ENCODE measurements at regions not wholly inside any gene's neighbourhood (a gene's known extent, or its start where the extent isn't known, plus 50 kb on each side); places are given as distances from the start of the nearest gene placed in this dataset.
"Not testable (repeated sequence)": the region's sequence is repeated elsewhere in the genome, so short reads cannot be mapped to it uniquely, and the experiment has no call there.

GRCh38 chr16:35788381-35788780 lies 2329.0 kb downstream of the TP53TG3F start:
- H3K9me3 ChIP-seq (ENCODE audit: control insufficient read depth, low read length): peaks cover 35% of the 10 kb centered on the region
- WGBS, 2 experiments: 81% methylated on average over 12 of the region's 12 CpGs
- no peaks in the 10 kb centered on the region for H3K27me3 ChIP-seq (ENCODE audit: control insufficient read depth, insufficient read depth, low read length, poor library complexity, severe bottlenecking)
- H3K4me1 ChIP-seq (ENCODE audit: control insufficient read depth, insufficient read depth, low read length): no peaks in the 10 kb centered on the region
- no peaks in the 10 kb centered on the region for H3K36me3 ChIP-seq (ENCODE audit: control insufficient read depth, insufficient read depth, low read length)
- H3K27ac ChIP-seq (ENCODE audit: insufficient read depth, low read depth, low read length, poor library complexity, severe bottlenecking): no peak overlapping the region
- no peak overlapping the region for H3K4me3 ChIP-seq (ENCODE audit: insufficient read depth, low read depth, low read length)

GRCh38 chr16:35792516-35793285 lies 2333.3 kb downstream of the TP53TG3F start:
- Histone ChIP-seq H3K9me3 (ENCODE audit: control insufficient read depth, low read length) (peaks cover 23% of the 10 kb centered on the region), H3K4me1 (ENCODE audit: control insufficient read depth, insufficient read depth, low read length) (no peaks in the 10 kb centered on the region), H3K4me3 (ENCODE audit: insufficient read depth, low read depth, low read length) (no peak overlapping the region), H3K36me3 (ENCODE audit: control insufficient read depth, insufficient read depth, low read length) (no peaks in the 10 kb centered on the region), H3K27me3 (ENCODE audit: control insufficient read depth, insufficient read depth, low read length, poor library complexity, severe bottlenecking) (no peaks in the 10 kb centered on the region), H3K27ac (ENCODE audit: insufficient read depth, low read depth, low read length, poor library complexity, severe bottlenecking) (no peak overlapping the region)
- 81 to 82% methylated on average over 25 of the region's 25 CpGs for WGBS, 2 experiments

- whole genome bisulfite sequencing, 2 experiments: 61 to 64% methylated on average over 3 of the region's 3 CpGs
- H3K4me1 ChIP-seq (ENCODE audit: control insufficient read depth, insufficient read depth, low read length): no peaks in the 10 kb centered on the region
- H3K4me3 ChIP-seq (ENCODE audit: insufficient read depth, low read depth, low read length): no peak overlapping the region
- peaks cover 25% of the 10 kb centered on the region for H3K9me3 ChIP-seq (ENCODE audit: control insufficient read depth, low read length)
- H3K27me3 ChIP-seq (ENCODE audit: control insufficient read depth, insufficient read depth, low read length, poor library complexity, severe bottlenecking): no peaks in the 10 kb centered on the region
- no peaks in the 10 kb centered on the region for H3K36me3 ChIP-seq (ENCODE audit: control insufficient read depth, insufficient read depth, low read length)
- H3K27ac ChIP-seq (ENCODE audit: insufficient read depth, low read depth, low read length, poor library complexity, severe bottlenecking): no peak overlapping the region
Observed at GRCh38 chr16:35793601-35794000, 2334.2 kb downstream of the TP53TG3F start.

- no peaks in the 10 kb centered on the region for H3K4me1 ChIP-seq (ENCODE audit: control insufficient read depth, insufficient read depth, low read length)
- H3K27me3 ChIP-seq (ENCODE audit: control insufficient read depth, insufficient read depth, low read length, poor library complexity, severe bottlenecking): no peaks in the 10 kb centered on the region
- H3K36me3 ChIP-seq (ENCODE audit: control insufficient read depth, insufficient read depth, low read length): no peaks in the 10 kb centered on the region
- no peak overlapping the region for H3K27ac ChIP-seq (ENCODE audit: insufficient read depth, low read depth, low read length, poor library complexity, severe bottlenecking)
- WGBS, 2 experiments: 56 to 60% methylated on average over 6 of the region's 6 CpGs
- H3K4me3 ChIP-seq (ENCODE audit: insufficient read depth, low read depth, low read length): no peak overlapping the region
- H3K9me3 ChIP-seq (ENCODE audit: control insufficient read depth, low read length): peaks cover 16% of the 10 kb centered on the region
Observed at GRCh38 chr16:35794896-35795295, 2335.5 kb downstream of the TP53TG3F start.

- no peaks in the 10 kb centered on the region for H3K36me3 ChIP-seq (ENCODE audit: control insufficient read depth, insufficient read depth, low read length)
- no peaks in the 10 kb centered on the region for H3K4me1 ChIP-seq (ENCODE audit: control insufficient read depth, insufficient read depth, low read length)
- H3K9me3 ChIP-seq (ENCODE audit: control insufficient read depth, low read length): peaks cover 16% of the 10 kb centered on the region
- H3K4me3 ChIP-seq (ENCODE audit: insufficient read depth, low read depth, low read length): no peak overlapping the region
- 86 to 89% methylated on average over 33 of the region's 33 CpGs for WGBS, 2 experiments
- no peak overlapping the region for H3K27ac ChIP-seq (ENCODE audit: insufficient read depth, low read depth, low read length, poor library complexity, severe bottlenecking)
- no peaks in the 10 kb centered on the region for H3K27me3 ChIP-seq (ENCODE audit: control insufficient read depth, insufficient read depth, low read length, poor library complexity, severe bottlenecking)
Observed at GRCh38 chr16:35795361-35796029, 2336.1 kb downstream of the TP53TG3F start.

GRCh38 chr16:35797811-35798210 lies 2338.4 kb downstream of the TP53TG3F start:
- Histone ChIP-seq H3K4me1 (ENCODE audit: control insufficient read depth, insufficient read depth, low read length) (no peaks in the 10 kb centered on the region), H3K36me3 (ENCODE audit: control insufficient read depth, insufficient read depth, low read length) (no peaks in the 10 kb centered on the region), H3K4me3 (ENCODE audit: insufficient read depth, low read depth, low read length) (no peak overlapping the region), H3K27me3 (ENCODE audit: control insufficient read depth, insufficient read depth, low read length, poor library complexity, severe bottlenecking) (no peaks in the 10 kb centered on the region), H3K27ac (ENCODE audit: insufficient read depth, low read depth, low read length, poor library complexity, severe bottlenecking) (no peak overlapping the region), H3K9me3 (ENCODE audit: control insufficient read depth, low read length) (peaks cover 13% of the 10 kb centered on the region)
- 79 to 85% methylated on average over 3 of the region's 3 CpGs for WGBS, 2 experiments

- H3K4me3 ChIP-seq (ENCODE audit: insufficient read depth, low read depth, low read length): no peak overlapping the region
- peaks cover 13% of the 10 kb centered on the region for H3K9me3 ChIP-seq (ENCODE audit: control insufficient read depth, low read length)
- no peaks in the 10 kb centered on the region for H3K4me1 ChIP-seq (ENCODE audit: control insufficient read depth, insufficient read depth, low read length)
- H3K27ac ChIP-seq (ENCODE audit: insufficient read depth, low read depth, low read length, poor library complexity, severe bottlenecking): no peak overlapping the region
- 70 to 76% methylated on average over 10 to 11 of the region's 11 CpGs for WGBS, 2 experiments
- H3K36me3 ChIP-seq (ENCODE audit: control insufficient read depth, insufficient read depth, low read length): no peaks in the 10 kb centered on the region
- no peaks in the 10 kb centered on the region for H3K27me3 ChIP-seq (ENCODE audit: control insufficient read depth, insufficient read depth, low read length, poor library complexity, severe bottlenecking)
Observed at GRCh38 chr16:35798885-35799426, 2339.5 kb downstream of the TP53TG3F start.

- H3K27me3 ChIP-seq (ENCODE audit: control insufficient read depth, insufficient read depth, low read length, poor library complexity, severe bottlenecking): not testable (repeated sequence)
Observed at GRCh38 chr16:35804465-35804864, 2345.1 kb downstream of the TP53TG3F start.

GRCh38 chr16:35823342-35823741 lies 2363.9 kb downstream of the TP53TG3F start:
- H3K4me1 ChIP-seq (ENCODE audit: control insufficient read depth, insufficient read depth, low read length): no peaks in the 10 kb centered on the region
- no peaks in the 10 kb centered on the region for H3K27me3 ChIP-seq (ENCODE audit: control insufficient read depth, insufficient read depth, low read length, poor library complexity, severe bottlenecking)
- no peak overlapping the region for H3K4me3 ChIP-seq (ENCODE audit: insufficient read depth, low read depth, low read length)
- no peak overlapping the region for H3K27ac ChIP-seq (ENCODE audit: insufficient read depth, low read depth, low read length, poor library complexity, severe bottlenecking)
- H3K36me3 ChIP-seq (ENCODE audit: control insufficient read depth, insufficient read depth, low read length): no peaks in the 10 kb centered on the region
- H3K9me3 ChIP-seq (ENCODE audit: control insufficient read depth, low read length): peaks cover 6% of the 10 kb centered on the region

More at GRCh38 chr16:35804465-35804864, 2345.1 kb downstream of the TP53TG3F start:
- H3K27ac ChIP-seq (ENCODE audit: insufficient read depth, low read depth, low read length, poor library complexity, severe bottlenecking); H3K4me3 ChIP-seq (ENCODE audit: insufficient read depth, low read depth, low read length); H3K36me3 ChIP-seq (ENCODE audit: control insufficient read depth, insufficient read depth, low read length); H3K4me1 ChIP-seq (ENCODE audit: control insufficient read depth, insufficient read depth, low read length): not testable (repeated sequence)
- peaks cover 20% of the 10 kb centered on the region for H3K9me3 ChIP-seq (ENCODE audit: control insufficient read depth, low read length)

- peaks cover 13% of the 10 kb centered on the region for H3K9me3 ChIP-seq (ENCODE audit: control insufficient read depth, low read length)
- 47 to 59% methylated on average over 3 of the region's 3 CpGs for WGBS, 2 experiments
- no peak overlapping the region for H3K27ac ChIP-seq (ENCODE audit: insufficient read depth, low read depth, low read length, poor library complexity, severe bottlenecking)
- H3K4me1 ChIP-seq (ENCODE audit: control insufficient read depth, insufficient read depth, low read length): no peaks in the 10 kb centered on the region
- H3K4me3 ChIP-seq (ENCODE audit: insufficient read depth, low read depth, low read length): no peak overlapping the region
- H3K36me3 ChIP-seq (ENCODE audit: control insufficient read depth, insufficient read depth, low read length): no peaks in the 10 kb centered on the region
- no peaks in the 10 kb centered on the region for H3K27me3 ChIP-seq (ENCODE audit: control insufficient read depth, insufficient read depth, low read length, poor library complexity, severe bottlenecking)
Observed at GRCh38 chr16:35841632-35842031, 2382.2 kb downstream of the TP53TG3F start.

Data from ectodermal cell (in vitro differentiated cells).